Activated T-cell treated with anti-CD3 and anti-CD28 coated beads for 48 hours (primary cell): ENCODE measurements at regions not wholly inside any gene's neighbourhood (a gene's known extent, or its start where the extent isn't known, plus 50 kb on each side); places are given as distances from the start of the nearest gene placed in this dataset.

Experiments
- DNase-seq: peaks from one replicate; pipeline ENCODE4 v3.0.0-alpha.2; 2020; ENCODE audit warnings: low read depth

DNA sequence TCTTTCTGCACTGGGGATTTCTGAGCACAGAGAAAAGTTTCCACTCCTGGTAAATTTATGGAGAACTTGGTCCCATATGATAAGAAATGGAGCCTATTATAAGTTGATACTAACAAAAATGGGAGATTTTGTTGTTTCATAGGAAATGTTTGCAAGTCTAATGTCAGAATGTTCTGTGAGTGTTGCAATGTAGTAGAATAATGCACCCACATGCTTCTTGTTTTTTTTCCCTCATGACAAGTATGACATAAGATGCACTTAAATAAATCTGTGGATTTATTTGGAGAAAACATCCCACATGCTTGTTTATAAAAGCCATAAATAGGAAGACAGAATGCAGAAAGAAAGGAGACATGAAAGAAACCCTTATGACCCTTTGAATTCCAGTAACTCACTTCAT lies 50.8 kb upstream of the KCNJ6 start:
- no peak for DNase-seq

DNA sequence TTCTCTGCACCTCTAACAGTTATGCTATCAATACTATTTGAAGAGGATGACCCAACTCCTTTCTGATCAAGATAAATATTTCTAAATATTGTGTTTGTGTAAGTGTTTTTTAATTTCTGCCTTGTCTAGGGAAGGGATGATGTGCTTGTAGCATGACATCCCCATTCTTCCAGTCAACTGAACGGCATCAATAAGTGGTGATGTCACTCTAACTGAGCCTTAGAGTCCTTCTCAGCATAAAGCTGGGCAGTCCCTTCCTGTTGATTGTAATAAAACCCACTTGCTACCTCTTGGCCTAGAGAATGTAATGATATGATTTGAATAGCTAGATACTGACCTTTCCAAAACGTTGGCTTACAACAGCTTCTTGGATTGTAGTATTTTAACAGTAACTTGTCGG lies 52.5 kb upstream of the KCNJ6 start:
- no peak for DNase-seq

DNA sequence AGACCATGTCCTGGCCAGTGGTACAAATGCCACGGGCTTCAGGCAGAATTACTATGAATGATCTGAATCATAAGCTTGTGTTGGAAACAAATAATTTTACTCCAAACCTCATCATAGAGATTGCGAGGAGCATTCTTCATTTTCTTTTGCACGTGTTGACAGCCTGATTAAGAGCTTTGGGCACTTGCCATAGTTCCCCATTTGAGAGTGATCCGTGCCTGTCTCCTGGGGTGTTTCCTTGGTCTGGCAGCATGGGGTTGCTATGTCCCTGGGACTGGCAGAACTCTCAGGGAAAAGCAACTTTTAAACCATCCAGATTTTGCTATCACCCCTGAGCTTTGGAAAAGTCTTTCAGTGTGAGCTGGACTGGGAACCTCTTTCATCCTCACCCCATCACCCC lies 54.3 kb upstream of the KCNJ6 start:
- DNase-seq = no peak

DNA sequence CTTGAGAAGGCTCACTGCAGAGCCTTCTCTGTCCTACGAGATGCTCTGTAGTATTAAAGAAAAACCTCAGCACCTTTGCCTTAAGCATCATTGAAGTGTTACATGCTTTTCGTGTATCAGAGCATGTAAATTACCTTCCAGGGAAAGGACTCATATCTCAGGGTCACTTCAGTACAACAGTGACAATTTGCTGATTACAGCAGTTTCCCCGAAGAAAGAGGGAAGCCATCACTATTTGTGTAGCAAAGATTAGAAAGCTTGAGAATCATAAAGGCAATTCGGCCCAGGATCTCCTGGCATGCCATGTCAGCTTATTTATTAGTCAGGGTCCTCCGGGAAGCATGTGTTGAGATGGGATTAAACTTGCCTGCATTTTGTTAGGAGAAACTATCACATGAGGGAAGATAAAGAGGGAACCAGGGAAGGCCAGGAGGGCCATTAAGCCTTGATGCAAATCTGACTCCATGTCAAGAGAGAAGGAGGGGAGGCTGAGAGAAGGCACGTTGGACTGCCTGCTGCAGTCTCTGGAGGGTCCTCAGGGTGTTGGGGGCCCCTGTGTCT lies 55.2 kb upstream of the KCNJ6 start:
- no peak for DNase-seq

DNA sequence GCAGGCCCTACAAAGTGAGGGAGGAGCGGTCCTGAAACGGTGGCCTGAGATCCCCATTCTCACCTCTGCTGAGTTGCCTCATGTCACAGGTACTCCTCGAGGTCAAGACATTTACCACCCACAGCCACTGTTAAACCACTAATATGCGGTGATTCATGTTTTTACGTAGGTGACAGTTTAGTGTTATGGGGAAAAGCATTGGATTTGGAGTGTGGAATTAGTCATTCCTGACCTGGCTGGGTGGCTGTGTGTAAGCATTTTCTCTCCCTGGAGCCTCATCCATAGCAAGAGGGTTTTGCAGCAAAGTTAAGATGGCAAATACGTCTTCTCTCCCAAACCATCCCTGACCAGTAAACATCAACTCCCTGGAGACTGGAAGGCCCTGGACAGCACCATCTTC lies 57.8 kb upstream of the KCNJ6 start:
- no peak for DNase-seq

DNA sequence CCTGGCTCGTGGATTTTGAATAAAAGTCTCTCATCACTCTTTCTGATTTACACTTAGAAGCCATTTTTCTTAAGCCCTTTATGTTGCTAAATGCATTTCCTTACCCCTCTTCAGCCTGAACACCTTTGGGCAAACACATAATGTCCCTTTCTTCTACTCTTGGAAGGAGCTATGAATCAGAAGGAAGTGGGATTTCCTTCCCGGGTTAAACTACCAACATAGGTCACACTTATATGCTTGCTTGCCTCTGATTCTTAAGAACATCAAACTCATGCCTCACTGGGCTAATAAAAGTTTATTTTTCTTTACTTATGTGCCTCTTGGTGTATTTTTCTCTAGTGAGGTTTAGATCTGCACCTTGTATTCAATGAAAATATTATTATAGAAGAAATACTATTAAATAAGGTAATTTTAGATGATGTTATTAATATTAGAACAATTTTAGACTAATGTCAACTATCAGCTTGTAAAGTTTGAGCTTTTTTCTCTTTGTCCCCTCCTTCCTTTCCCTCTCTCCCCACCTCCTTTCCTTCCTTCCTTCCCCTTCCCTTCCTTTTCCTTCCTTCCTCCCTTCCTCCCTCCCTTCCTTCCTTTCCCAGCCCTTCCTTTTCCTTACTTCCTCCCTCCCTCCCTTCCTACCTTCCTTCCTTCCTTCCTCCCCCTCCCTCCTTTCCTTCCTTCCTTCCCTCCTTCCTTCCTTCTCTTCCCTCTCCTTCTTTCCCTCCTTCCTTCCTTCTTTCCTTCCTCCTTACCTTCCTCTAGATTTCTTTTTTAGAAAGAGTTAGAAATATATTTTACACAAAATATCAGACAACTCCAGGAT lies 66.5 kb upstream of the KCNJ6 start:
- no peak for DNase-seq

DNA sequence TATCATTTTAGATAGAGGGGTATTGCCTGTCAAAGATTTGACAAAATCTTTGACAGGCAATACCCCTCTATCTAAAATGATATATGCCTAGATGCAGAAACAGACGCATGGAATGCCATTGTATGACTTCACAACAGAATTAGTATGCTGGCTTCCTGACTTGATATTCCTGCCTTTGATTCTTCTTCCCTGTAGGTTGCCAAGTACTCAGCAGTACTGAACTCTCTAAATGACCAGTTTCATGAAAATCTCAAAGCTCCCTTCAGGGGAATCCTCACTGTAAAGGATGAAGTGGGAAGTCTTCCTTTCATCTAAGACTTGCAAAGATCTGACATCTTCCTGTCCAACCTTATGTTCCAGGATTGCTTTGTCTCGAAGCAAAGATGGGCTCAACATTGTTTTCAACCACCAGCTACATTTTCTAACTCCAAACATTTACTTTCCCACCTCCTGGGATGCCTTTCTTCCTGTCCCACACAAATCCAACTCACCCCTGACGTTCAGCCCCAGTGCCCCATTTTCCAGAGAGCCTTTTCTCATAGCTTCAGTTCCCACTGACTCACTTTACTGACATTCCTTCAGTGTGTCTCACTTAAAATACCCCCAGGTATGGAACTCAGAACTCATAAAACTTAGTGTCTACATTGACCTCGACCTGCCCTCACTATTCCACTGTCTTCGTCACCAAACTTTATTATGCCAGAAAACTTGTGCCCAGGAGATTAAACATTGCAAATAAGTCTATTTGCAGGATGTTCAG lies 67.3 kb upstream of the KCNJ6 start:
- DNase-seq = no peak

DNA sequence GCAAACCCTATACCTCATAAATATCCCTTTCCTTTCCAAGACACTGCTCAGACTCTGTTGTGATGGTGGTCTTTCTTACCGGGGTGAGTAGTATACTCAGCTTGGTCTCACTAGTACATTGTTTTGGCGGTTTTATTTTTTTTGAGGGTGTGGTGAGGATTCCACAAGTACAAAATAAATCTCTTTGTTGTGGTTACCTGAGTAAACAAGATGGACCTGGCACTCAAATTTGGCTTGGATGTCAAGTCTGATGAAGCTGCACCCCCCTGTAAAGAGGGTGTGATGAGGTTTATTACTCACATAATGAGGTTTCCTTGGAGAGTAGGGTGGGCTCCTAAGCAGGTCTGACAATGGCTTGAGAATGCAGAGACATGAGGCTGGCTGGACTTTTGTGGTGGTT lies 68.2 kb upstream of the KCNJ6 start:
- no peak for DNase-seq

DNA sequence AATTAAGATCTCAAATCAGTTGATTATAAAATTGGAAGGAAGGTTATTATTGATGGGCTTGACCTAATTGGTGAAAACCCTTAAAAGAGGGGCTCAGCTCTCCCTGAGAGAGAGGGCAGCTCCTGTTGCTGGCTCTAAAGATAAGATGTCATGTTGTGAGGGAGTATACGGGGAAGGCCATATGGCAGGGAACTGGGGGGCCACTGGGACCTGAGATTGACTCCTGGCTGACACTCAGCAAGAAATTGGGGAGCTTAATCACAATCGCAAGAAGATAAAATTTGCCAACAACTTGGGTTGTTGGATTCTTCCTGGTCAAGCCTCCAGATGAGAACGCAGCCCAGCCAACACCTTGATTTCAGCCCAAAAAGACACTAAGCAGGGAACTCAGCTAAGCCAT lies 69.7 kb upstream of the KCNJ6 start:
- DNase-seq = no peak

DNA sequence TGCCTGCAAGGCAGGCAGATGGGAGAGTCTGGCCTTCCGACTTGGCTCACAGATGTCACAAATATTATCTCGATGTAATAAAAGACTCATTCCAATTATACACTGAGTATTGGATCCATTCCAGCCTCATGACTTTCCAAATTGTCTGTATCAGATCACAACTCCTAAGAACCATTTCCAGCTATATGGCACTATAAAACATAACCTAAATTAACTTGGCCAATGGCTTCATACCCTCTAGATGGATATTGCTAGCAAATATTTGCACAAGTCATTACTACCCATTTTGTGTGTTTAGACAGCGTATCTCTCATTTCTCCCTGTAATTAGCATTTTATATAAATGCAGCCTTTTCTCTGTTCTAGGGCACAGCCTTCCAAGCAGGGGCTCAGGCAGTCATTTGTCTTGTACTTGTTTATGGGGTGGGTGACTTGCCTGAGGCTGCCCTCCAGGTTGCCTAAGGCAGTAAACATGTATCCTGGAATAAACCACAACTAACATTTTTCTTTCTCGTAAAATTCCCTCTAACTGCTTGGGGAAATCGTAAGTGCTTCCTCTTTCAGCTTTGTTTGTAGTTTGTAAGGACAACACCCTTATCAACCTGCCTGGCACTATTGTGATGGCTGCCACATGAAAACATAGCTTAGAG lies 70.6 kb upstream of the KCNJ6 start:
- no peak for DNase-seq

DNA sequence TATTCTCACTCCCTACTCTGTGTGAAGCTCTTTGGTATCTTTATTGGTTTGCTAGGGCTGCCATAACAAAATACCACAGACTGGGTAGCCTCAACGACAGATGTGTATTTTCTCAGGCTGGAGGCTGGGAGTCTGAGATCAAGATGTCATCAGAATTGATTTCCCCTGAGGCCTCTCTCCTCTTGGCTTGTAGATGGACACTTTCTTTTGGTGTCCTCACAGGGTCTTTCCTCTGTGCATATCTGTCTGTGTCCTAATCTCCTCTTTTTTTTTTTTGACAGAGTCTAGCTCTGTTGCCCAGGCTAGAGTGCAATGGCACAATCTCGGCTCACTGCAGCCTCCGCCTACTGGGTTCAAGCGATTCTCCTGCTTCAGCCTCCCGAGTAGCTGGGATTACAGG lies 71.4 kb upstream of the KCNJ6 start:
- no peak for DNase-seq

DNA sequence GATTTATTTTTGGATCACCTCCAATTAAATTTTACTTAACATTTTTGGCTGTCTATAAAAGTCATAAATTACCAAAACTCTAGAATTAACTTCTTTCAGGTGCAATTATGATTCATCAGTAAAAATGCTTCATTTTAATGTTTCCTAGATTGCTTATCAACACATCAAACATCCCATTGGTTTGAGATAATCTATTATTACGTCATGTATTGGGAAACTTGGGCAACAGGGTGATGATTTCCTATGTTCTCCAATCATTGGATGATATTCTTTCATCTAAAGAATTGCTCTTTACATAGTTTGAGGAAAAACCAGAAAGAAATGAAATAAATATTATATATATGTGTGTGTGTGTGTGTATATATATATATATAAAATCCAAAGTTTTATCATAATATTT lies 76.8 kb upstream of the KCNJ6 start:
- DNase-seq = no peak

DNA sequence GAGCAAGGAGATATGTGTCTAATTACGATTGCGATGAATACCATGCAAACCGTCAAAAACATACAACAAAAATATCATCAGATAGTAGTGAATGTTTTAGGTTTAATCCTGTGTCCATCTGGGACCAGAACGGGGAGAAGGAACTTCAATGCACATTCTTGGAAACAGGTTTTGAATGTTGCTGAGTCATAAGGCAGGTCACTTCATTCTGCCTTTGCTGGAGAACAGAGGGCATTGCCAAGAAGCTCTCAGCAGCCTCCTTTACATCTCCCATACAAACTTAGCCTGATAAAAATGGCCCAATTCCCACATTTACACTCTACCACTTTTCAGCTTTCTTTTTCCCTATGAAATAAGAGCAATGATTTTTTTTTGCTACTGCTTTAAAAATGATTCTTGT lies 78.0 kb upstream of the KCNJ6 start:
- no peak for DNase-seq

DNA sequence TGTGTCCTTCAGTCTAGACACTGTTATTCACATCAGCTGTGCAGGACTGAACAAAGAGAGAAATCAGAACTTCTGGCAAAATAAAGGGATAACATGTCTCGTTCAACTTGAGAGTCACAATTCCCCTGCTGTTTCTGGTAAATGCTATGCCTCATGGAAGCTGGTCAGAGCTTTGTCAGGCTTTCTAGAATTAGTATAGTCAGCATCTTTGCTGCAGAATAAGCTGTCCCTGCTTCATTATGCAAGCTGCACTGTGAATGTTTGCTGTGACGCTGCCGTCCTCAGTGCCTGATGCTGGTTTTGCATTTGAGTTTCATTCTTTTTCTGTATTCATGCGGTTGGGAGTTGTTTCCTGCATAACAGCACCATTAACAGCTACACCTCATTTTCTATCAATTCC lies 96.4 kb upstream of the KCNJ6 start:
- DNase-seq = no peak

DNA sequence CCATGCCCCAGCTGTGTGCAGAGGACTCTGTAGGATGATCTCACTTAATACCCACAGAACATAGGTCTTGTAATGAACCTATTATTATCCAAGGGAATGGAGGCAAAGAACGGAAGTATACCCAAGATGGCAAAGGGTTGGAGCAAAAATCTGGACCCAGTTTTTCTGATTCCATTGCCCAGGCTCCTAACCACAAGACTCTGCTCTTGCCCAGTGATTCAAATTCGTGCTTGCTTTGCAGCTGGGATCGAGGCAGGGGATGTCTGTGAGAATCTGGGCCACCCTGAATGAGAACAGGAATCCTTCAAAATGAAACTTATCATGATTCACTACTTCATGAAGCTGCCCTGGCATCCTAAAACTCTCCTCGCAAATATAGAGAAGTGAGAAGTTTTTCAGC lies 97.5 kb upstream of the KCNJ6 start:
- no peak for DNase-seq

DNA sequence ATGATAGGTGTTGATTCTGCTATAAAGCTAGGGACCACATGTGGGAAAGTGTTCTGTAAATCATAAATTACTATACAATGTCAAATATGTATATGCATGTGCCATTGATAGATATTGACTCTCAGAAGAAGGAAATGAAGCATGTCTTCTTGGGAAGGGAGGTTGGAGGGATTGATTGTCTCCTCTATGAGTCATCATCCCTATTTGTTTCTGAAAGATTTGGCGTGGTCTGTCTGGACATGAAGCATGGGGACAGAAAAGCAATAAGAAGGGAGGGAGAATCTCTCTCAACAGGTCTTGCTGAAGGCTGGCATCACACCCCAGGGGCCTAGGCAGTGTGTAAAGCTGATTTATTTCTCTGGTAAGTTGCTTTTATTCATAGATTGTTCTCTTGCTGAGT lies 98.0 kb upstream of the KCNJ6 start:
- DNase-seq = no peak

DNA sequence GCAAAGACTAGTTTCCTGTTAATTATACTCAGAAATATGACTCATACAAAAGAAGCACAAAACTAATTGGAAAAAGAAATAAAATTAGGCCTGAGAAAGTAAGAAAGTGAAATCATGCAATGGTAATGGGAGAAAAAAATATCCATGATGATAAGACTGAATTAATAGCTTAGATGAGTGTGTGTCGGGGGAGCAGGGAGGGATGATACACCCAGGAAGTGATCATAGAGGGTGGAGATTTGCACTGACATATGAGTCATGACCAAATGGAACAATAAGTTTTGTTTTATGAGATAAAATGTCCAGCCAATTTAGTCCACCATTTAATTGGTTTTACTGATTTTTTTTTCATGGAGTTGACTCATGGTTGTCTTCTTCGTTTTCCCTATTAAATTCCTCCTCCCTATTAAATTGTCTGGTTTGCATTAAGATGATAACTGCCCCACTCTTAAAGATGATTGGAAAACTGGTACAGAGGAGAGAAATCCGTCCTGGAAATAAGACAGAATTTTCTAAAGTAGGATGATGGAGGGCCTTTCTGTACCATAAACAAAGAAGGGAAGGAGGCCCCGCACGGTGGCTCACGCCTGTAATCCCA lies 111.7 kb upstream of the KCNJ6 start:
- DNase-seq = no peak

DNA sequence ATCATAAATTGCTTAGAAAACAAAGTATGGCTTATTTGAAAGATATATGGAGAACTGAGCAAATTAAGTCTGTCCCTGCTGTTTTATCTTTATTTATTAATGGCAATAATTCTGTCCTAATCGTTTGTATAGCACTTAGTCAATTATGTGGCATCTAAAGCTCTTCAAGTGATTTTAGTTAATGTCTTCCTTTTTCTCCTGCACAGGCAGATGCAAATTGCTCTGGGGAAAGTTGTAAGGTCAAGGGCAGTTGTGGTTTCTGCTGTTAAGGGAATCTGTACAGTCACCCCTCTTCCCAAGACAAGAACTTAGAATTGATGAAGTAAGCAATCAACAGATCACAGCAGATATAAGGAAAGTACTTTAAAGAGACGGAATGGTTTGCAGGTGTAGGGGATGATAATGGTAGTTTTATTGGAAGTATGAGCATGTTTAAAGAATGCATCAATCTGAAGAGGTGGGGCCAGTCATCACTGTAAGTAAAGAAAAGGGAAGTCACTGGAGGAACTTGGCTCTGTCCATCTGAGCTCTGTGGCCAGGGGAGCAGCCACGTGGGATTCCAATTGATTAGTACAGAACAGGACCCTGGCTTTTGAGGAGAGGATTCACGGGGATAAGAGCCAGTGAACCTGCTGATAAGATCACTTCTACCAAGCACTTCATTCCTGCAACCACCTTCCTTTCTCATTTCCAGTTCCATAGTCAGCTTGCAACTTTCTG lies 116.0 kb upstream of the KCNJ6 start:
- no peak for DNase-seq

DNA sequence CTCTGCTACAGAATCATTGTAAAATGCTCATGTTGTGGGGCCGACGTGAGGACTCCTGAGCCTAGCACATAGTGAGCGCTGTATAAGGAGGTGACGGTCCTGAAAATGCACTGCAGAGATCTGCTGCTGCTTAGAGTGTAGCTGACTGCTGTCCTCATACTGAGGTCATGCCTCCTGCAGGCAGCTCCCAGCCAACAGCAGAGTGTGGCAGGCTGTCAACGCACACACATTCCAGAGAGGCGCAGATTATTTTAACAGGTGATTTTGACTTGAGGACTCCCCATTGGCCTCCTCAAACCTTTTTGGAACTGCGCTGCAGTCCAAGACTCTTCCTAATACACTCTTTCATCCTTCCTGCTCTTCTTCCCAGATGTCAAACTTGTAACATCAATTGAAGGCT lies 119.8 kb upstream of the KCNJ6 start:
- no peak for DNase-seq

DNA sequence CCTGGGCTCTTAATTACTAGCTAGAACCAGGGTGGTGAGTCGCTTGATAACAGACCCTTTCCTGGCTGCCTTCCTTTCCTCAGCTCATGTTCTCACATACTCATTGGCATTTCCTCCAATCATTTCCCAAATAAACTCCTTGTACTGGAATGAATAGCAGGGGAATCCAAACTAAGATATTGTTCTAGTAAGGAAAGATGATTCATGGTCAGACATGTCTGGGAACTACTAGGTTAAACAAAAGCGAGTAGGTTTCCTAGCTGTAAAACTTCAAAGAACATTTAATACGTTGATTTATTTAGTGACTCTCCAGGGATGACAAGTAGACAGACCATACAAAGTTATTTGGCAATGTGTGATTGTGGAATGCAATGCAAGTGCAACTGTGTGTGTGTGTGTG lies 121.2 kb upstream of the KCNJ6 start:
- no peak for DNase-seq

DNA sequence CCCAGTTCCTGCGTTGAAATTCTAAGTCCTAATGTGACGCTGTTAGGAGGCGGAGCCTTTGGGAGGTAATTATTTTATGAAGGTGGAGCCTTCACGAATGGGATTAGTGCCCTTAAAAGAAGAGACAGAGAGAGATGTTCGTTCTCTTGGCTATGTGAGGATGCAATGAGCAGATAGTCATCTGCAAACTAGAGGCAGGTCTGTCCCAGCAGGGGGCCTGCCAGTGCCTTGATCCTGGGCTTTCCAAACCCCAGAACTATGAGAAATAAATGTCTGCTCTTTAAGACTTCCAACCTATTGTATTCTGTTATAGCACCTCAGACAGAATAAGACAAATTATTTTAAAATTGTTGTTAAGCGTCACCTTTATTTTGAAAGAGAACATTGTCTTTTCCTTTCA lies 123.1 kb upstream of the KCNJ6 start:
- no peak for DNase-seq

DNA sequence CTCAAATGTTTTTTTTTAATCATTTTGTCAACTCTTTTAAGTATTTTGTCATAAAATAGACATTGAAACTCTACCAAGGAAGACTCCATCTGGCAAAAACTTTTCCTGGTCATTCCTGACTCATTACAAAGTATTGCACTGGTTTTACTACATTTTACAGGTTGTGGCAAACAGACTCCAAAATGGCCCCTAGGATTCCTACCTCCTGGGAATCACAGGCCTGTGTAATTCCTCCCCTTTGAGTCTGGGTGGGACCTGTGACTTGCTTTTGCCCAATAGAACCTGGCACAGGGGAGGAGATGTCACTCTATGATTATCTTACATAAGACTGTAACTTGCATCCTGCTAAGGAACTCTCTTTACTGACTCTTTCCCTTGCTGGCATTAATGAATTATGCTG lies 123.6 kb upstream of the KCNJ6 start:
- DNase-seq = no peak
